ENCODE measurements at regions not wholly inside any gene's neighbourhood (a gene's known extent, or its start where the extent isn't known, plus 50 kb on each side); places are given as distances from the start of the nearest gene placed in this dataset.

DNA sequence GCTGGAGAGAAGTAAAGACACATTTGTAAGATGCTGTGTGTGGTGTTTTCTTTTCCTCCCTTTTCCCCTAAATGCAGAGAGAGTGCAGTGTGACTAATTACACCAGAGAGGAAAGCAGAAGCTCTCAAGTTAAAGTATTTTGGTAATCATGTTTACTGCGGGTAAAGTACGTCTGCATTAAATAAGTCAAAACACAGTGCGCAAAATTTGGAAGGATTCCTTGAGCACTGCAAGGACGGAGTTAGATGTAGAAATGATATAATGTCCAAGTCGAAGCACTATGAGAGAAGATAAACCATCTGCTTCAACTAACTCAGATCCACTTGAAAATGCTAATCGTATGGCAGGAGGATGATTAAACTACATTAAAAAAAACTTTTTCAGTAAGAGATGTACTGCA is 766.5 kb downstream of the RNF144A start:
- TF ChIP-seq, protein P1, sequence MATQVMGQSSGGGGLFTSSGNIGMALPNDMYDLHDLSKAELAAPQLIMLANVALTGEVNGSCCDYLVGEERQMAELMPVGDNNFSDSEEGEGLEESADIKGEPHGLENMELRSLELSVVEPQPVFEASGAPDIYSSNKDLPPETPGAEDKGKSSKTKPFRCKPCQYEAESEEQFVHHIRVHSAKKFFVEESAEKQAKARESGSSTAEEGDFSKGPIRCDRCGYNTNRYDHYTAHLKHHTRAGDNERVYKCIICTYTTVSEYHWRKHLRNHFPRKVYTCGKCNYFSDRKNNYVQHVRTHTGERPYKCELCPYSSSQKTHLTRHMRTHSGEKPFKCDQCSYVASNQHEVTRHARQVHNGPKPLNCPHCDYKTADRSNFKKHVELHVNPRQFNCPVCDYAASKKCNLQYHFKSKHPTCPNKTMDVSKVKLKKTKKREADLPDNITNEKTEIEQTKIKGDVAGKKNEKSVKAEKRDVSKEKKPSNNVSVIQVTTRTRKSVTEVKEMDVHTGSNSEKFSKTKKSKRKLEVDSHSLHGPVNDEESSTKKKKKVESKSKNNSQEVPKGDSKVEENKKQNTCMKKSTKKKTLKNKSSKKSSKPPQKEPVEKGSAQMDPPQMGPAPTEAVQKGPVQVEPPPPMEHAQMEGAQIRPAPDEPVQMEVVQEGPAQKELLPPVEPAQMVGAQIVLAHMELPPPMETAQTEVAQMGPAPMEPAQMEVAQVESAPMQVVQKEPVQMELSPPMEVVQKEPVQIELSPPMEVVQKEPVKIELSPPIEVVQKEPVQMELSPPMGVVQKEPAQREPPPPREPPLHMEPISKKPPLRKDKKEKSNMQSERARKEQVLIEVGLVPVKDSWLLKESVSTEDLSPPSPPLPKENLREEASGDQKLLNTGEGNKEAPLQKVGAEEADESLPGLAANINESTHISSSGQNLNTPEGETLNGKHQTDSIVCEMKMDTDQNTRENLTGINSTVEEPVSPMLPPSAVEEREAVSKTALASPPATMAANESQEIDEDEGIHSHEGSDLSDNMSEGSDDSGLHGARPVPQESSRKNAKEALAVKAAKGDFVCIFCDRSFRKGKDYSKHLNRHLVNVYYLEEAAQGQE (IDR thresholded peaks at IDR 0.05; ENCODE audit: insufficient read depth in 1 of 2, low read depth in 2 of 2, low read length in 2 of 2) = no peak
- no peak for TF ChIP-seq SIN3A (IDR thresholded peaks at IDR 0.05; ENCODE audit: borderline replicate concordance, insufficient read depth, low read length)
